NT2/D1 (cell line): ENCODE measurements at regions not wholly inside any gene's neighbourhood (a gene's known extent, or its start where the extent isn't known, plus 50 kb on each side); places are given as distances from the start of the nearest gene placed in this dataset.

Experiments
- SUZ12 ChIP-seq: IDR thresholded peaks from 2 replicates; pipeline ENCODE4 v1.6.1; 2011; ENCODE audit not compliant: insufficient read length, insufficient read depth; ENCODE audit errors: extremely low read depth
- YY1 ChIP-seq: IDR thresholded peaks from 2 replicates; pipeline ENCODE4 v1.6.1; 2011; ENCODE audit not compliant: insufficient read length, insufficient read depth

GRCh38 chr15:26453914-26454313 is 319.0 kb downstream of the GABRB3 start:
- TF ChIP-seq YY1 (no peak), SUZ12 (no peak)
